SK-N-SH (cell line): ENCODE measurements at regions not wholly inside any gene's neighbourhood (a gene's known extent, or its start where the extent isn't known, plus 50 kb on each side); places are given as distances from the start of the nearest gene placed in this dataset.

Source experiments
- CTCF ChIP-seq: fragments of 200-600 bp; sonication (generic); IDR thresholded peaks from 2 replicates; pipeline ENCODE4 v1.6.1; 2017; ENCODE audit warnings: antibody characterized with exemption, mild to moderate bottlenecking, moderate library complexity
- FOXJ3 ChIP-seq: sonication (generic); formaldehyde crosslinking; IDR thresholded peaks from 2 replicates; pipeline ENCODE4 v1.5.1; 2020; ENCODE audit warnings: mild to moderate bottlenecking, missing genetic modification reagents
- REST ChIP-seq: IDR thresholded peaks from 2 replicates; pipeline ENCODE4 v1.6.1; 2012; ENCODE audit warnings: mild to moderate bottlenecking, low read depth, low read length, moderate library complexity
- RFX5 ChIP-seq: IDR thresholded peaks from 2 replicates; pipeline ENCODE4 v1.6.1; 2012; ENCODE audit warnings: mild to moderate bottlenecking, improper control_type of control experiment, low read length
- RXRA ChIP-seq: IDR thresholded peaks from 2 replicates; pipeline ENCODE4 v1.4.0; 2012; ENCODE audit warnings: low read depth, mild to moderate bottlenecking, borderline replicate concordance
- SMC3 ChIP-seq: IDR thresholded peaks from 2 replicates; pipeline ENCODE4 v1.6.1; 2012; ENCODE audit warnings: low read depth, low read length, improper control_type of control experiment

GRCh38 chr17:72284806-72285205, 164.0 kb downstream of the SOX9 start:
- TF ChIP-seq CTCF (no peak), SMC3 (no peak), RXRA (no peak), RFX5 (no peak), REST (no peak), FOXJ3 (CRISPR knock-in tag) (no peak)
